K562 (cell line): ENCODE measurements at regions not wholly inside any gene's neighbourhood (a gene's known extent, or its start where the extent isn't known, plus 50 kb on each side); places are given as distances from the start of the nearest gene placed in this dataset.

ENCODE experiments used
- ATAC-seq: fragments of 200-7000 bp; cut with Tn5 transposase; 3 replicates; pipeline ENCODE4 v1.9.1; 2020; ENCODE audit warnings: moderate library complexity
- BruUV-seq: library from RNA; stranded (reverse); fragments of 400-500 nt; replicated peaks from 2 replicates; lab custom pipeline; 2021; lab: Mats Ljungman, UMichigan
- CTCF ChIA-PET: fragments of 300-600 bp; formaldehyde crosslinking; extraction: SDS; loops from one replicate; lab custom pipeline; 2021; ENCODE audit warnings: low intra/inter-chr PET ratio; lab: Yijun Ruan, JAX
- POLR2A ChIA-PET: fragments of 300-600, 350-650 bp; sonication (Branson Sonifier 250); formaldehyde crosslinking; extraction: SDS; loops from one replicate; lab custom pipeline; 2021; ENCODE audit warnings: antibody characterized with exemption, inconsistent platforms; lab: Yijun Ruan, JAX
- DNase-seq, 4 experiments: peaks; one replicate each; pipeline versions ENCODE4 v3.0.0 to v3.0.0-alpha.2; 2011 to 2018; ENCODE audit warnings: low spot score in 3 of 4, mixed read lengths in 3 of 4; ENCODE audit errors: extremely low read depth in 1 of 4
- FAIRE-seq: peaks from 2 replicates; lab custom pipeline; 2011; peaks lifted over from hg19 to GRCh38; lab: Jason Lieb, UNC
- H2AFZ ChIP-seq: 2 replicates; pipeline ENCODE4 v1.6.0; 2011; ENCODE audit warnings: low read depth, low read length, control low read depth, inconsistent platforms
- H3K27ac ChIP-seq: fragments of 200-600 bp; 3 replicates; pipeline ENCODE4 v1.8.0; 2011; ENCODE audit warnings: low read depth, mild to moderate bottlenecking, control low read depth, inconsistent platforms, low read length, moderate library complexity, mixed read lengths; ENCODE audit errors: extremely low read depth
- H3K27me3 ChIP-seq, 2 experiments: fragments of 300-600 bp in 1 of 2; 2 replicates in 1 of 2; 3 replicates in 1 of 2; pipeline versions ENCODE4 v1.6.0 to v1.8.0; 2011; ENCODE audit warnings: inconsistent platforms in 2 of 2, low read length in 2 of 2, mild to moderate bottlenecking in 1 of 2, mixed read lengths in 1 of 2, moderate library complexity in 1 of 2; ENCODE audit not compliant: control insufficient read depth in 2 of 2, insufficient read depth in 2 of 2
- H3K36me3 ChIP-seq: fragments of 300-600 bp; 3 replicates; pipeline ENCODE4 v1.8.0; 2011; ENCODE audit warnings: mild to moderate bottlenecking, low read length, inconsistent platforms; ENCODE audit not compliant: control insufficient read depth, insufficient read depth
- H3K4me1 ChIP-seq, 2 experiments: fragments of 200-600 bp in 1 of 2; replicated peaks in 1 of 2; 2 replicates in 1 of 2; 3 replicates in 1 of 2; pipeline versions ENCODE4 v1.5.1 to v1.8.0; 2011; ENCODE audit warnings: inconsistent platforms in 2 of 2, low read length in 2 of 2, mild to moderate bottlenecking in 1 of 2, mixed read lengths in 1 of 2, moderate library complexity in 1 of 2; ENCODE audit not compliant: control insufficient read depth in 2 of 2, insufficient read depth in 2 of 2
- H3K4me2 ChIP-seq: 2 replicates; pipeline ENCODE4 v1.6.1; 2011; ENCODE audit warnings: low read length, control low read depth, inconsistent platforms, mixed read lengths; ENCODE audit not compliant: insufficient read depth
- H3K4me3 ChIP-seq: fragments of 200-600 bp; sonication (generic), shearing (Covaris generic); 2 replicates; pipeline ENCODE4 v1.5.1; 2016; ENCODE audit warnings: control low read depth, inconsistent platforms
- H3K79me2 ChIP-seq: fragments of 200-600 bp; 3 replicates; pipeline ENCODE4 v1.8.0; 2011; ENCODE audit warnings: low read length, inconsistent platforms; ENCODE audit not compliant: control insufficient read depth, insufficient read depth
- H3K9ac ChIP-seq, 2 experiments: 2 replicates each; pipeline versions ENCODE4 v1.6.0 to v1.6.1; 2011; ENCODE audit warnings: low read depth in 2 of 2, low read length in 2 of 2, control low read depth in 1 of 2, inconsistent platforms in 1 of 2, mild to moderate bottlenecking in 1 of 2, mixed read lengths in 1 of 2; ENCODE audit not compliant: insufficient read depth in 1 of 2
- H3K9me1 ChIP-seq: one replicate; pipeline ENCODE4 v1.6.0; 2011; ENCODE audit warnings: inconsistent platforms, mild to moderate bottlenecking, low read length, moderate library complexity; ENCODE audit not compliant: control insufficient read depth, insufficient read depth
- H3K9me3 ChIP-seq: replicated peaks from 2 replicates; pipeline ENCODE4 v1.5.1; 2011; ENCODE audit warnings: low read depth, low read length, inconsistent platforms; ENCODE audit not compliant: control insufficient read depth, insufficient read depth
- H4K20me1 ChIP-seq: replicated peaks from 2 replicates; pipeline ENCODE4 v1.6.1; 2011; ENCODE audit warnings: low read length, inconsistent platforms, mixed read lengths; ENCODE audit not compliant: control insufficient read depth, insufficient read depth
- BRD9 ChIP-seq: fragments of 450-650 bp; IDR thresholded peaks from 2 replicates; pipeline ENCODE4 v1.6.1; 2018; ENCODE audit warnings: low read depth; ENCODE audit not compliant: partially characterized antibody
- CEBPG ChIP-seq, 3 experiments: fragments of 200-800 bp in 1 of 3; sonication (Bioruptor generic) in 1 of 3; sonication (generic) in 1 of 3; formaldehyde crosslinking in 1 of 3; IDR thresholded peaks in 2 of 3; conservative IDR thresholded peaks in 1 of 3; 2 replicates each; pipeline versions ENCODE4 v1.6.1 to v1.8.0; 2016 to 2022; ENCODE audit warnings: missing compliant biosample characterization in 2 of 3, missing genetic modification characterization in 2 of 3, mild to moderate bottlenecking in 1 of 3, missing genetic modification reagents in 1 of 3
- L3MBTL2 ChIP-seq: fragments of 450-650 bp; IDR thresholded peaks from 2 replicates; pipeline ENCODE4 v1.6.1; 2016; ENCODE audit warnings: mild to moderate bottlenecking, moderate library complexity
- SRF ChIP-seq, 2 experiments: fragments of 250-450, 450-650 bp in 1 of 2; sonication (Bioruptor Pico) in 1 of 2; sonication (generic) in 1 of 2; formaldehyde crosslinking; IDR thresholded peaks; 2 replicates each; pipeline versions ENCODE4 v1.5.0 to v1.5.1; 2020 to 2022; ENCODE audit warnings: mild to moderate bottlenecking in 1 of 2, missing genetic modification reagents in 1 of 2
- ZC3H8 ChIP-seq: fragments of 450-650 bp; IDR thresholded peaks from 2 replicates; pipeline ENCODE4 v1.6.1; 2017
- ZNF324 ChIP-seq: fragments of 250-450 bp; sonication (Bioruptor Pico); IDR thresholded peaks from 2 replicates; pipeline ENCODE4 v1.4.0; 2020; ENCODE audit warnings: mild to moderate bottlenecking
- ZNF586 ChIP-seq: fragments of 450-650 bp; formaldehyde crosslinking; conservative IDR thresholded peaks from 2 replicates; pipeline ENCODE4 v1.4.0; 2020; ENCODE audit warnings: mild to moderate bottlenecking, moderate library complexity
- ZNF695 ChIP-seq: fragments of 450-650 bp; formaldehyde crosslinking; IDR thresholded peaks from 2 replicates; pipeline ENCODE4 v1.4.0; 2020; ENCODE audit warnings: mild to moderate bottlenecking, moderate library complexity
- WGBS: fragments of 100-300 bp; shearing (Covaris generic); methylation state at CpG from one replicate; pipeline ENCODE4 v1.1.6; 2016; ENCODE audit warnings: low coverage, mixed read lengths; ENCODE audit not compliant: insufficient coverage; ENCODE audit errors: missing lambda C conversion rate; 5-methylcytosine and 5-hydroxymethylcytosine counted together
- in situ Hi-C: fragments of 300-500 bp; cut with MboI; formaldehyde crosslinking; loops from 4 replicates; pipeline ENCODE4 v1.15.0; 2018; ENCODE audit warnings: inconsistent platforms, mixed read lengths
- intact Hi-C: fragments of 100-400 bp; cut with micrococcal nuclease; formaldehyde crosslinking; loops from 2 replicates; pipeline ENCODE4 v1.14.2; 2022
- TF ChIP-seq, protein P1 (sequence below), 2 experiments: IDR thresholded peaks; 2 replicates each; pipeline ENCODE4 v1.6.1; 2012; ENCODE audit warnings: improper control_type of control experiment in 2 of 2, low read depth in 2 of 2, low read length in 2 of 2, borderline replicate concordance in 1 of 2

DNA sequence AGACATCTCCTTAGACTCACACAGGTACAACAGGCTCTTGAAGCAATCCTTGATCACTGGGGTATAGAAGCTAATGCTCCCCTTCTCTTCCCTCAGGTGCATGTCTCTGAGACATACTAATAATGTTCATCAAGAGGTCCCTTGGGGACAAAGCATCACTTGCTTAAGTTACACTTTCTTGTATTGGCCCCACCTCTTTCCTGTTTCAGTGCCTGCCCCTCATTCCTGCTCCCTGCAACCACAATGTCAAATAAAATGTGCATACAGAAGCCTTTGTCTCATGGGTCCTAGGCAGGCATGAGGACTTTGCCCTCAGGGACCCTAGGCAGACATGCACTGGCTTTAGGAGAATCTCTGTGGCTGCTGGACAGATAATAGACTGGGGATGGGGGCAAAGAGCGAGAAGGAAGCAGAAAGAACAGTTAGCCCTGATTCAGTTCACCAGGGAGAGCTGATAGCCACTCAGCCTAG is 175.0 kb upstream of the NPY start:
- TF ChIP-seq L3MBTL2, result no peak
- TF ChIP-seq, protein P1, sequence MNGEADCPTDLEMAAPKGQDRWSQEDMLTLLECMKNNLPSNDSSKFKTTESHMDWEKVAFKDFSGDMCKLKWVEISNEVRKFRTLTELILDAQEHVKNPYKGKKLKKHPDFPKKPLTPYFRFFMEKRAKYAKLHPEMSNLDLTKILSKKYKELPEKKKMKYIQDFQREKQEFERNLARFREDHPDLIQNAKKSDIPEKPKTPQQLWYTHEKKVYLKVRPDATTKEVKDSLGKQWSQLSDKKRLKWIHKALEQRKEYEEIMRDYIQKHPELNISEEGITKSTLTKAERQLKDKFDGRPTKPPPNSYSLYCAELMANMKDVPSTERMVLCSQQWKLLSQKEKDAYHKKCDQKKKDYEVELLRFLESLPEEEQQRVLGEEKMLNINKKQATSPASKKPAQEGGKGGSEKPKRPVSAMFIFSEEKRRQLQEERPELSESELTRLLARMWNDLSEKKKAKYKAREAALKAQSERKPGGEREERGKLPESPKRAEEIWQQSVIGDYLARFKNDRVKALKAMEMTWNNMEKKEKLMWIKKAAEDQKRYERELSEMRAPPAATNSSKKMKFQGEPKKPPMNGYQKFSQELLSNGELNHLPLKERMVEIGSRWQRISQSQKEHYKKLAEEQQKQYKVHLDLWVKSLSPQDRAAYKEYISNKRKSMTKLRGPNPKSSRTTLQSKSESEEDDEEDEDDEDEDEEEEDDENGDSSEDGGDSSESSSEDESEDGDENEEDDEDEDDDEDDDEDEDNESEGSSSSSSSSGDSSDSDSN (IDR thresholded peaks at IDR 0.05; ENCODE audit: borderline replicate concordance in 1 of 2, low read depth in 2 of 2, low read length in 2 of 2), result no peak
- TF ChIP-seq ZC3H8, result no peak
- no peak for TF ChIP-seq ZNF324 (CRISPR knock-in tag)
- no peak for TF ChIP-seq ZNF695
- TF ChIP-seq BRD9, result no peak
- no peak for TF ChIP-seq ZNF586 (CRISPR knock-in tag)
- TF ChIP-seq SRF (CRISPR knock-in tag; IDR thresholded peaks at IDR 0.05), result no peak
- no peak for TF ChIP-seq CEBPG (CRISPR knock-in tag; IDR thresholded peaks at IDR 0.05)
- TF ChIP-seq CEBPG (tag; conservative IDR thresholded peaks at IDR 0.05 in 1 of 2, IDR thresholded peaks at IDR 0.05 in 1 of 2), result no peak
- in situ Hi-C loops, result no loop called here
- Histone ChIP-seq H3K9me3 (no peaks in the 10 kb centered on the region), H3K4me2 (no peak overlapping the region), H3K4me1 (no peaks in the 10 kb centered on the region), H3K27me3 (0 out of 5 replicates have a peak, but pooled peaks cover 0 to 4% of the 10 kb centered on the region in 2 experiments), H3K4me3 (no peak overlapping the region), H3K27ac (no peak overlapping the region), H3K79me2 (no peaks in the 10 kb centered on the region), H3K9ac (no peak overlapping the region), H4K20me1 (no peaks in the 10 kb centered on the region), H3K9me1 (no peaks in the 10 kb centered on the region), H2AFZ (no peak overlapping the region), H3K36me3 (no peaks in the 10 kb centered on the region)
- intact Hi-C loops, result no loop called here
- WGBS, result 11% methylated on average over 1 of the region's 1 CpG
- ATAC-seq (no peak), FAIRE-seq (no peak), DNase-seq (no peak)
- CTCF ChIA-PET, result no interaction called here
- BruUV-seq, result no TSS peak
- POLR2A ChIA-PET, result no interaction called here
